HG02840 (cell line): ENCODE measurements at regions not wholly inside any gene's neighbourhood (a gene's known extent, or its start where the extent isn't known, plus 50 kb on each side); places are given as distances from the start of the nearest gene placed in this dataset.
A peak's percentile ranks its signal among the peaks of the same experiment; 100 is the strongest.
"Not testable (repeated sequence)": the region's sequence is repeated elsewhere in the genome, so short reads cannot be mapped to it uniquely, and the experiment has no call there.

Source experiments
- ATAC-seq: cut with Tn5 transposase; IDR thresholded peaks from one replicate; pipeline ENCODE4 v1.9.1; 2021; ENCODE audit warnings: mild to moderate bottlenecking, moderate library complexity, moderate number of reproducible peaks; ENCODE audit not compliant: unreplicated experiment, low FRiP score

DNA sequence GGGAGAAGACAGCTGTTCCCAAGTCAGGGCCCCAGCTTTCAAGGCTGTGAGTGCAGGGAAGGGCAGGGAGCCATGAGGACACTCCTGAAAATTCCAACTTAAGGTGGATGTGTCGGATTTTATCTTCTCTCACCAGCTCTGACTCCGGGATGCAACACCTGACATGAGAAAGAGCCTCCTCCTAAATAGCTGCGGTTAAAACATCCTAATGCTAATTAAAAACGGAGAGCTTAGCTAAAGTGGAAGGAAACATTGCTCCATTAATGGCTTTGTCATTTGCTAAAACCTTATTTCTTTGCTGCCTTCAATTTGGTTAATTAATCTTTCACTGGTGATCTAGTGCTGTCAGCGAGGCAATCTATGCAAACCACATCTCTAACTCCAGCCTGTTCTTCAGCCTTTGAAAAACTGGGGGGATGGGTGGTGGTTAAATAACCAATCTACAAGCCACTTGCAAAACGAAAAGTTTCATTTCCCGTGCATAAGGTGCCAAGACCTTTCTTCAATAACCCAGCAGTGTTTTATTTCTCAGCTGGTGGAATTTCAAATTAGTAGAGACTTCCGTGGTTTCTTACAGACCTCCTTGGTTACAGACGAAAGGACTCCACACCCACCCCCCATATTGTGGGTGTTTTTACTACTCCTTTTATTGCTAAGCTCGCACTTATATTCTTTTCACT, 379.6 kb downstream of the MLLT3 start:
- peak; percentile 85 for ATAC-seq

DNA sequence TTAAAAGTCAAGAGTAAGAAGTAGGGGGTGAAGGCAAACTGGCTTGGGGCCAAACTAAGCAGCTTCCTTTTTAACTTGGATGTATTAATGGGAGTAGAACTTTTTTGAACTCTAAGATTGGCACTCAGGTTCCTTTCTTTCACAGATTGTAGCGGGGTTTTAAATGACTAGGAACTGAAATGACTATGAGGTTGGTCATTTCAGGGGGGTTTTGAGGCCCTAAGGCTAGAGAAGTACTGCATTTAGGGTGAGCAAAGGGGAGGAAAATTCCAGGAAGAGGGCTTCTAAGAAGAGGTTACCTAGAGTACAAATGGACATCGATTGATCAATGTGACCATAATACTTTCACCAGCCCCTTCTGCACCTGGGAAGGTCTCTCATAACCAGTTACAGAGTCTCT, 381.8 kb downstream of the MLLT3 start:
- ATAC-seq, result no peak

DNA sequence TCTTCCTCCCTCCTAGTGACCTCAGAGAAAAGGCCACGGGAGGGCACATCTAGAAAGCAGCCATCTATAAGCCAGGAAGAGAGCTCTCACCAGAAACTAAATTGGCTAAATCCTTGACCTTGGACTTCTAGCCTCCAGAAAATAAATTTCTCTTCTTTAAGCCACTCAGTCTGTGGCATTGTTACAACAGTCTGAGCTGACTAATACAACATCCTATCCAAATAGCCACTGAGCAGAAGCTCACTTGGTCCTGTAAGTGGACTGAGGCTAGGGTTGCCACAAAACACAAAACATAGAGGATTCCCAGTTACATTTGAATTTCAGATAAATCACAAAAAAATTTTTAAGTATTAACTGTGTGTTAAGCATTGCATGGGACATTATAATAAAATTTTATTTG, 383.4 kb downstream of the MLLT3 start:
- no peak for ATAC-seq

DNA sequence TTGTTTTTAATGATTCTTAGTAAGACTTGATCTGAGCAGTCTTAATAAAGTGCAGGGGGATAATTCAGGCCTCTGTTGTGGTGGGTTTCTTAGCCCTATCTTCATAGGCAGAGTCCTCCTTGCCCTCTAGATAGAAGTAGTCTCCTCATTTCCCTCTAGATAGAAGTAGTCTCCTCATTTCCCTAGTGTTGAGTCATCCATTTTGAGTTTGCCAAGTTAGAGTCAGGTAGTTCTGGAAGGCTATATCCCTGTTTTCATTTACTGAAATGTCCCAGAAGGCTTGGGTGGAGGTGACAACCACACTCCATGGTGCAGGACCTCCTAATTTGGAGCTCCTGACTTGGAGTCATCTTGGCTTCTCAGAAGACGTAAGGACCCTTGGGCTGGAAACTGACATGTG, 384.6 kb downstream of the MLLT3 start:
- ATAC-seq, result no peak

DNA sequence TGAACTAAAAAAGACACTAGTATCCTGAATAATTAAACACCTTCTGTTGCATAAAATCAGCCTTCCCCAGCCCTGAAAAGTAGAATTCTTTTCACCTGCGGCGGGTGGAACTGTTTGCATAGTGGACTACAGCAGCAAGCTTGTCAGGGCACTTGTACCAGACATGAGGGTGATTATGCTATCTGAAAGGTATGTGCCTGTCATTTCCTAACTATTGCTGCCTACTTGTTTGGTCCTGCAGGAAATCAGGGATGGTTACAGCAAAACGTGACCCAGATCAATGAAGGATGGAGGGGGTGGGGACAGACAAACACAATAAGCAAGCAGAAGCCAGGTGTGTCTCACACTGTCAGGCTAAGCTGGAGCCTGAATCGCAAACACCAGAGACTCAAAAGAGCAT, 385.6 kb downstream of the MLLT3 start:
- ATAC-seq, result no peak

DNA sequence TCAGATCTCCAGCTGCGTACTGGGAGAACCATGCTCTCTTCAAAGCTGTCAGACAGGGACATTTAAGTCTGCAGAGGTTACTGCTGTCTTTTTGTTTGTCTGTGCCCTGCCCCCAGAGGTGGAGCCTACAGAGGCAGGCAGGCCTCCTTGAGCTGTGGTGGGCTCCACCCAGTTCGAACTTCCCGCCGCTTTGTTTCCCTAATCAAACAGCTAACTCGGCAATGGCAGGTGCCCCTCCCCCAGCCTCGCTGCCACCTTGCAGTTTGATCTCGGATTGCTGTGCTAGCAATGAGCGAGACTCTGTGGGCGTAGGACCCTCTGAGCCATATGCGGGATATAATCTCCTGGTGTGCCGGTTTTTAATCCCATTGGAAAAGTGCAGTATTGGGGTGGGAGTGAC, 387.1 kb downstream of the MLLT3 start:
- ATAC-seq, result not testable (repeated sequence)

DNA sequence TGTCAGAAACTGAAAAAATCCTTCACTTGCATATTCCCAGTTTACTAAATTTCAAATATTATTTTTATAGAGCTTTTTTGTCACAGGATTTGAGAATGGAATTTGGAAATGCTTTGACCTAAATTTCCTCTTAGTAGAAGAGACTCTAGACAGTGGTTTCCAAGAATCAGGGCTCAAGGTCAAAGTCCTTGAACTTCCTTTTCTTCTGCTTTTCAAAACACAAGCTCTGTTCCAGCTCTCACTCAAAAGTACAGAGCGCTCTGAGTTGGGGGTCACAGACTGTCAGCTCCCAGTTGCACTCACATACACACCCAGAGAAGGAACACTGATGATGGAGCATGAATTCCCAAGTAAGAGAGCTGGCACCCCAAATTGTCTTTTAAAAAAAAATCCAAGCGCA, 394.2 kb downstream of the MLLT3 start:
- ATAC-seq, result no peak

DNA sequence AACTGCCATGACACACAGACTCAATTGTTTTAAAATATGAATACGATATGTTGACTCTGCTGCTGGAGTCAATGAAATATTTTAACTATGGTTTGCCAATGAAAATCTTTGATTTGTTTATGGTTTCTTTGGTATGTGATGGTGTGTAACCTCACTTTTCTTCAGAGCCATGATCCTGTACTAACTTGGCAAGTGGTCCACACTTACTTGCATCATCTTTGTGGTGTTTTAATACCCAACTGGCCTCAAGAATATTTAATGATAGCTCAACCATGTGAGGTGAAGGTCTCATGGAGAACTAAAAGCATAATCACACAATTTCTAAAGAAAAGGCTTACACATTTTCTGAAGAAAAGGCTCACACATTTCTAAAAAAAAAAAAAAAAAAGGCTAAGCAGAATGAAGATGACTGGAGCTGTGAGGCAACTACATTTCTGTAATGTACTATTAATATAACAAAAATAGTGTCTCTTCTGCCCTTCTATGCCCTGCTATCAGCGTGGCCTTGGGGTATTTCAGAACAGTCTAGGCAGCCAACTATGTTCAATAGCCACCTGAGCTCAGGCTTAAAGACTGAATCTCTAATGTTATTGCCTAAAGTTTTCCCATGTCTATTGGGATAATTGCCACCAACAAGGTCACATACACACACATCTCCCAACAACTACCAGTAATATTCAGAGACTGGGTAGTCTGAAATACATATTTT, 395.0 kb downstream of the MLLT3 start:
- ATAC-seq, result no peak

DNA sequence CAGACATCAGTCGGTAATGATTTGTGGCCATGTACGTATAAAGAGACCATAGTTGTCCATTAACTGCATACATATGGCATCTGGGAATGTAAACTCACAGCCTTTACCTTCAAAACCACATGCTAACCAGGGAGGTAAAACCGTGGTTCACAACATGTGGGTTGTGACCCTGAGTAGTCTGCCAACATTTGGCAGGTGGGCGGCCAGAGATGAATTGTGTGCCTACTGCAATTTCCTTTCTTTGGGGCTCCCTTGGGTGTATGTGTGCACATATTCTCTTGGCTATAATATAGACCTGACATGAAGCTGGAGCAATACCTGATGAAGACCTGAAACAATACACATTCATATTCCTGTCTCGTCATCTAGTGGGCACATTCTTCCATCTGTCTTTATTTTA, 396.0 kb downstream of the MLLT3 start:
- ATAC-seq, result no peak

DNA sequence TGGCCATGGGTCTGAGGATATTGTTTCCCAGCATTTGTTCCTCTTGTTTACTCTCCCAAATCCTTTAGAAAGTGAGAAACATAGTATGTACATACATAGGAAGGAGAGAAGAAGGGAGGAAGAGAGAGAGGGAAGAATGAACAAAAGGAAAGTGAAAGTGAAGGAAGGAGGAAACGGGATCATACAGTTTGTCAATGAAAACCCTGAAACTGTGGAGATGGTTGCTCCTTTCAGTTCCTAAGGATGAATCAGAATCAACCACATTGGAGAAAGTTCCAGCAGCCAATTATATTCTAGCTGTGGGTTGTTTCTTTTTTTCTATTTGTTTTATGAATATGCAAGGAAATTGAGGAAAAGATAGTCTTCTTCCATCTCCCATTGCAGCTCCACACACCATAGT, 396.5 kb downstream of the MLLT3 start:
- no peak for ATAC-seq

DNA sequence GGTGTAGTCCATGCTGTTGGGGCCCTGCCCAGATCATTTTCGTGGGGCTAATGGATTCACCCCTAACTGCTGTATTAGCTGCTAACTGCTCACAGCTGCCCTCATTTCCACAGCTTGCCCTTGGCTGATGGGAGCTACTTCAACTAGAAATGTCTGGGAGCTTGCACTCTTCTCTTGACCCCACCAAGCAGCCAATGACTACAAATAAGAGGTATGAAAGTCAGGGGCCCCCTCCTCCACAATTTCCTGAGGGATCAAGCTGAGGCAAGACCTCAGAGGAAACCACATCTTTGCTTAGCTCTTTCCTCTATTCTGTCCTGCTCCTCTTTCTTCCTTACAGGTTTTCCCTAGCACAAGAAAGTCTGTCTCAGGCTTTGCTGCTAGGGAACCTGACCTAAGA, 397.5 kb downstream of the MLLT3 start:
- ATAC-seq, result no peak

DNA sequence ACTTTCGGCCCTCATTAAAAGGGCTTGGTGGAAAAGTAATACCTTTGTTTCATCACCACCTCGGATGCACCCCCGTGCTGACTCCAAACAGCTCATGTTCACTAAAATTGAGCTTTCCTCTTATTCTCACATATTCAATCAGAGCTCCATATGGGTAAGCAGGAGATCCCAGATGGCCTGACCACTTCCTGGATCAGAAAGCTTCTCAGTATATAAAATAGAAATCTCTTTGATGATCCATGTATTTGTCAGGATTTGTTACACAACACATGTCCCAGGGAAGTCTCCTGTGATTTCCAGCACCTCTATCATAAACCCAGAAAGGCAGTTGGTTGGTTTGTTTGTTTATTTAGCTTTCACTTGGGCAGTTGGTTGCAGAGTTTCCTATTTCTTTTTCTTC, 402.0 kb downstream of the MLLT3 start:
- no peak for ATAC-seq

DNA sequence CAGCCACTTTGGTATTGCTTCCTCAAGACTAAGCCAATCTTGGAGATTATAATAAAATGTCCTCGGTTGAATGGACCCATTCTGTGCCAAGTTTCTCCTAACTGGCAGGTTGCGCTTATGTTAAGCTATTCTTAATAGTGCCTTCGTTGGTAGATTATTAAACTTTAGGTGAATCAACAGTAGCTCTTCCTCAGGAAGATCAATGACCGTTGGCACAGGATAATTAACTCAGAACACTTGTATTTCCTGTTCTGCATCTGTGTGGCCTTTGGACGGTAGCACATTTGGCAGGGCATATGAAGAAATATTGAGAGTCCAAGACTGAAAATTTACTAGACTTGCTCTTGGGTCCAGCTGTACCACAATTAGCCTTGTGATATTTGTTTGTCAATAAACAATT, 402.9 kb downstream of the MLLT3 start:
- ATAC-seq, result no peak

DNA sequence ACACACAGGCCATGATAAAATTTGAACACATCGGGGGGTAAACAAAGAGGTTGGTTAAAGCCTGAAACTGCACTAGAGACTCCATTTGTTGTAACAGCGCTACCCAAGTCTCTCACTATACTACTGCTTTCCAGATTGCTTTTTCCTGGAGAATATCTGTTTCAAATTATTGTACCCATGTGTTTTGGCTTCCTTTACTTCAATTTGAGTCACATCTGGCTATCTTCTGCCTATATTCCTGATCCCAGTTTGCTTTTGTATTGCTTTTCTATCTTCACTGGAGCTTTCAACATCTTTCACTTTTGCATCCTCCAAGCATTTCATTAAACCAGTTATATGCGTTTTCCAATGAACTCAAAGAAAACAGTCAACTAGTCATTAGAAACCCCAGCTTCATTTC, 404.7 kb downstream of the MLLT3 start:
- no peak for ATAC-seq

DNA sequence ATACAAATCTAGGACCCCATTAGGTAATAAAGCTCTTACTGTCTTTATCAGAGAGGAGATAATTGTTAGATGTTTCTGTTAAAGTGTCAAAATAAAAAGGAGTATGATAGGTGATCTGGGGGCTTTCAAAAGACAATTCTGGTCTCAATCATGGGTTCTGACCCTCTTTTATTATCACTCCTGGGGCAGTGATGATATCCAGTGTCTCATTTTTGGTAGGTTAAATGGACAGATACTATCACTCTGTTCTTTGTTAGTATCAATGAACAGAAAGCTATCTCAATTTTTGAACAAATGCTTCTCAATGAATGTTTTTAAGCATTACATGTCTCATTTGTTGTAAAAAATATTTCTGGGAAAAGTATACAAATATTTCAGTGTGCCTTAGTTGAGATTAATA, 405.9 kb downstream of the MLLT3 start:
- no peak for ATAC-seq

DNA sequence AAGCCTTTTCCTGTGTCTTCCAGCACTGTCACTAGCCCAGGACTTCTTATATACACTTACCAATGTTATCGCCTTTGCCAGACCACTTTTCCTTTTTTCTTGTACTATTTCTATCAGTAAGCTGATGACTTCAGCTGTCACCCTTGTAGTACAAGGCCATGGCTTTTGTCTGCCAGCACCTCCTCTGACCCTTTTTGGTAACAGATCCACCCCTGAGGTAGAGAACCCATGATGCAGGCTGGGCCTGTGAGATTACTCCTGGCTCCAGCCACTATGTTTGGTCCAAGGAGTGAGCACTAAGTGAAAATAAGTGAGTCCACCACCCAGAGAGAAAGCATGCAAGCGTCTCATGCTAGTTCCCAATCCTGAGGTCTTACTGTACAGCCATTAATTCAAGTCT, 406.7 kb downstream of the MLLT3 start:
- ATAC-seq, result no peak

DNA sequence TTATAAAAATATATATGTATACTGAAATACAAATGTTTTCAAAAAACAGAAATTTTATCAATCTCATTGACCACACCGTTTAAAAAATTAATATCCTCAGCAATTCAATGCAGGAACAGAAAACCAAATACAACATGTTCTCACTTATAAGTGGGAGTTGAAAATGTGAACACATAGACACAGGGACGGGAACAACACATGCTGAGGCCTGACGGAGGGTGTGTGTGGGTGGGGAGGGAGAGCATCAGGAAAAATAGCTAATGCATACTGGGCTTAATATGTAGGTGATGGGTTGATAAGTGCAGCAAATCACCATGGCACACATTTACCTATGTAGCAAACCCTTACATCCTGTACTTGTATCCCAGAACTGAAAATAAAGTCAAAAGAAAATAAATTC, 409.5 kb downstream of the MLLT3 start:
- ATAC-seq, result no peak

DNA sequence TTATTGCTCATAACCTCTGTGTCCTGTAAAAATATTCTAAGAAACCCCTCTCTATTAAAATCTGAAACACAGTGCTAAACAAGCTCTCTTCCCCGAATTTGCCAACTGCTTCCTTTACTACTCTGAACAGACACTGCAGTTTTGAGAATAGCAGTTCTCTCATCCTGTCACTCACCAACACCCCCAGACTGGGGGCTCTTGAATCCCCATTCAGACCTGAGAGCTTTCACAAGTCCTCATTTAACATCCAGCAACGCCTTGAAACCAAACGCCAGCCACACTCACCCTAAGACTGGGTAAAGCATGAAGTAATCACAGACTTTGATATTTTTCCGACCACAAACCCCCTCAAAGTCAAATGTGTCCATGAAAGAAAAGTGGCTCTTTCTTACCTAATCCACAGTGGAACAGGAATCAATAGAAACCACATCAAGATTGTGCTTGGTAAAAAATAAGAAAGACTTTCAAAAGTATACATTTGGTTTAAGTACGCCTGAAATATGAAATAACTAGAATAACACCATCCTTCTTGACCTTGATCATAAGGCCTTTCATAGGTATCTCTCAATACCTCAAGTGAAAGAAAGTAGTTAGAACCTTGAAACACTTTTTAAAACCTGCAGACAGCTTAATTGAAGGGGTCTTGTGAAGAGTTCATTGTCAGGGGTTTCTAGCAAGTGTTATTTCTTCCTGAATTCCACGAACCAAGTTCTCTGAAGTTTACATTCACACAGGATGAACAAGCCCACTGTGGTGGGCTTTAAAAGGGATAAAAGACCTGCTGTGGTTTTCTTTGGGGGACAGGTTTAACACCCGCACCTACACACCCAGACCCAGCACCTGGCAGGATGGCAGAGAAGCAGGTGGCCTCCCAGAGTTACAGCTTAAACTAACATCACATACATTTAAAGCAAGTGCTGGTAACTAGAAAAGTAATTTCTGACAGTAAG, 412.6 kb downstream of the MLLT3 start:
- ATAC-seq, result no peak

DNA sequence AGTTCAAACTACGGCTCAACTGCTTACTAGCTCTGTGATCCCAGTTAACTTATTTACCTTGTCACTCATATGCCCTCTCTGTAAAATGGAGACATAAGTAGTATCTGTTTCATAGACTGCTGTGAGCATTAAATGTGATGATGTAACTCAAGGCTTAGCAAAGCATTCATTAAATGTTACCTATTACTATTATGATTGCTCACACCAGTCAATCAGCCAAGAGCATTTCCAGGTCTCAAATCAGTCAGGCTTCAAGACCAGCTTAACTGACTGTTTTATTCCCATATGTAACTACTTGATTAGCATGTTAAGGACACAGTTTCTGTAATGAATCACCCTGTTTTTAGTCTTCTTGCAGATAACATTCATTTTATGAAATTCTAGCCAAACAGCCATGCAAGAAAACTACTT, 413.3 kb downstream of the MLLT3 start:
- no peak for ATAC-seq

DNA sequence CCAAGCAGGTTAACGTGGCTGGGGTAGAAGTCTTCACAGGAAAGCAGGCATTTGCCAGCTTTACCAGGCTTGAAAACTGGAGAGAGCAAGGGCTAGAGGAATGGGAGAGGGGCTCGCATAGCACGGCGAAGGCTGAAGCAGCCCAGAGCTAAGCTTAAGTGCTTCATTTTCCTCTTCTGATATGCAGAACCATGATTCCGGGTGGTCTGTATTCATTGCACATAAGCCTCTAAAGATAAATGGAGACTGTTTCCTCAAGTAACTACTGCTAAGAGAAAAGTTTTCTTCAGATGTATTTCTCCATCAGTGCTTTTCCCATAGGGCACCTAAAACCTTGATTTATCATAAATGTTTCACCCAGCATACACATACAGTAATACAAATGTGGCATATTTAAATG, 414.1 kb downstream of the MLLT3 start:
- no peak for ATAC-seq

DNA sequence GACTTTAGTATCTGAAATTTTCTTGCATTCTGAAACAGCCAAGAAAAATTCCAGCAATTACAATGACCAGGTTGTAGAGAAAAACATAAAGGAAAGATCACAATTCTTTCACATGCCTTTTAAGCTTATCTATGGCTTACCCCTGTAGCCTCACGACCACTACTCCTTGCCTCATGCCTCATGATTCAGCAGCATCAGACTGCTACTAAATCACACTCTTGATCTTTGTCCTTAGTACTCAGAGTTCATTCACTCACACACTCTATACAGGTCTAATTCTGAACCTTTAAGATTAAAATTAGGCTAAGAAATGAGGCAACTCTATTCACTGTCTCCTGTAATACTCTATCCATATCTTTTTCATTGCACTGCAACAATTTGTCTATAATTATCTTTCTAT, 415.1 kb downstream of the MLLT3 start:
- ATAC-seq, result no peak
